K562 (cell line): ENCODE measurements at regions not wholly inside any gene's neighbourhood (a gene's known extent, or its start where the extent isn't known, plus 50 kb on each side); places are given as distances from the start of the nearest gene placed in this dataset.

Experiments used
- E2F1 ChIP-seq: sonication (generic); formaldehyde crosslinking; IDR thresholded peaks from 2 replicates; pipeline ENCODE4 v1.8.1; 2023; ENCODE audit warnings: mild to moderate bottlenecking, missing genetic modification reagents, moderate library complexity
- EP300 ChIP-seq: IDR thresholded peaks from 2 replicates; pipeline ENCODE4 v1.6.1; 2012; ENCODE audit warnings: low read length, improper control_type of control experiment
- ETV5 ChIP-seq: sonication (generic); formaldehyde crosslinking; IDR thresholded peaks from 2 replicates; pipeline ENCODE4 v1.4.0; 2020; ENCODE audit warnings: low read depth, mild to moderate bottlenecking, missing genetic modification reagents
- JUN ChIP-seq, 2 experiments: sonication (generic) in 1 of 2; formaldehyde crosslinking in 1 of 2; IDR thresholded peaks; 2 replicates each; pipeline versions ENCODE4 v1.6.1 to v1.8.0; 2012 to 2022; ENCODE audit warnings: borderline replicate concordance in 2 of 2, mild to moderate bottlenecking in 2 of 2, improper control_type of control experiment in 1 of 2, low read depth in 1 of 2, low read length in 1 of 2, missing genetic modification reagents in 1 of 2
- MXD1 ChIP-seq: fragments of 250-450 bp; sonication (Bioruptor Pico); IDR thresholded peaks from 2 replicates; pipeline ENCODE4 v1.8.0; 2021; ENCODE audit warnings: borderline replicate concordance, mild to moderate bottlenecking, moderate library complexity; ENCODE audit not compliant: poor library complexity, severe bottlenecking
- NCOA1 ChIP-seq: fragments of 450-650 bp; IDR thresholded peaks from 2 replicates; pipeline ENCODE4 v1.6.1; 2016; ENCODE audit warnings: low read depth
- TAF1 ChIP-seq: IDR thresholded peaks from 2 replicates; pipeline ENCODE4 v1.6.1; 2011; ENCODE audit warnings: mild to moderate bottlenecking, low read length, moderate library complexity; ENCODE audit not compliant: insufficient read depth, control insufficient read depth, severe bottlenecking; ENCODE audit errors: extremely low read depth
- ZBTB11 ChIP-seq, 3 experiments: fragments of 200-800 bp in 1 of 3; fragments of 250-450 bp in 1 of 3; fragments of 450-650 bp in 1 of 3; sonication (Bioruptor Pico) in 1 of 3; sonication (Bioruptor generic) in 1 of 3; formaldehyde crosslinking in 1 of 3; IDR thresholded peaks; 2 replicates each; pipeline versions ENCODE4 v1.6.1 to v1.8.0; 2016 to 2022; ENCODE audit warnings: mild to moderate bottlenecking in 2 of 3, missing genetic modification characterization in 2 of 3, missing compliant biosample characterization in 1 of 3, moderate library complexity in 1 of 3
- ZNF24 ChIP-seq: fragments of 450-650 bp; IDR thresholded peaks from 2 replicates; pipeline ENCODE4 v1.6.1; 2016
- ZNF436 ChIP-seq: fragments of 250-450, 450-650 bp; sonication (Bioruptor Pico); formaldehyde crosslinking; IDR thresholded peaks from 2 replicates; pipeline ENCODE4 v1.7.0; 2020; ENCODE audit warnings: mild to moderate bottlenecking

- no peak for TF ChIP-seq ZNF436 (CRISPR knock-in tag)
- TF ChIP-seq JUN (IDR thresholded peaks at IDR 0.05; ENCODE audit: borderline replicate concordance, low read depth, low read length), result no peak
- TF ChIP-seq JUN (CRISPR knock-in tag; IDR thresholded peaks at IDR 0.05; ENCODE audit: borderline replicate concordance), result no peak
- no peak for TF ChIP-seq NCOA1
- no peak for TF ChIP-seq E2F1
- no peak for TF ChIP-seq MXD1 (CRISPR knock-in tag)
- no peak for TF ChIP-seq TAF1
- no peak for TF ChIP-seq ZNF24
- TF ChIP-seq EP300, result no peak
- no peak for TF ChIP-seq ETV5 (CRISPR knock-in tag)
- TF ChIP-seq ZBTB11 (CRISPR knock-in tag; IDR thresholded peaks at IDR 0.05), result no peak
Measured at GRCh38 chr13:78105656-78106055, 187.0 kb upstream of the EDNRB start.
